Progenitor cell of endocrine pancreas (in vitro differentiated cells): ENCODE measurements at regions not wholly inside any gene's neighbourhood (a gene's known extent, or its start where the extent isn't known, plus 50 kb on each side); places are given as distances from the start of the nearest gene placed in this dataset.

ENCODE experiments used
- DNase-seq: peaks from one replicate; pipeline ENCODE4 v3.0.0; 2021; ENCODE audit warnings: low spot score; ENCODE audit not compliant: unreplicated experiment
- H3K27ac Mint-ChIP-seq: 2 replicates; pipeline ENCODE4 v1.8.0; 2021; ENCODE audit warnings: mild to moderate bottlenecking, moderate library complexity, mixed read lengths
- H3K27me3 Mint-ChIP-seq: 2 replicates; pipeline ENCODE4 v1.8.0; 2021; ENCODE audit warnings: mixed read lengths
- H3K36me3 Mint-ChIP-seq: 2 replicates; pipeline ENCODE4 v1.8.0; 2022; ENCODE audit warnings: mixed read lengths; ENCODE audit not compliant: insufficient read depth
- H3K4me1 Mint-ChIP-seq: 2 replicates; pipeline ENCODE4 v1.8.0; 2021; ENCODE audit warnings: low read depth, mixed read lengths
- H3K4me3 Mint-ChIP-seq: 2 replicates; pipeline ENCODE4 v1.8.0; 2021; ENCODE audit warnings: low read depth, mild to moderate bottlenecking, moderate library complexity, mixed read lengths
- H3K9me3 Mint-ChIP-seq: 2 replicates; pipeline ENCODE4 v1.8.0; 2021; ENCODE audit warnings: low read depth, mixed read lengths
- TF ChIP-seq, protein P1 (sequence below): fragments of 200-600 bp; sonication (generic); IDR thresholded peaks from one replicate; pipeline ENCODE4 v1.5.0; 2021; ENCODE audit warnings: antibody characterized with exemption, mild to moderate bottlenecking; ENCODE audit not compliant: unreplicated experiment

DNA sequence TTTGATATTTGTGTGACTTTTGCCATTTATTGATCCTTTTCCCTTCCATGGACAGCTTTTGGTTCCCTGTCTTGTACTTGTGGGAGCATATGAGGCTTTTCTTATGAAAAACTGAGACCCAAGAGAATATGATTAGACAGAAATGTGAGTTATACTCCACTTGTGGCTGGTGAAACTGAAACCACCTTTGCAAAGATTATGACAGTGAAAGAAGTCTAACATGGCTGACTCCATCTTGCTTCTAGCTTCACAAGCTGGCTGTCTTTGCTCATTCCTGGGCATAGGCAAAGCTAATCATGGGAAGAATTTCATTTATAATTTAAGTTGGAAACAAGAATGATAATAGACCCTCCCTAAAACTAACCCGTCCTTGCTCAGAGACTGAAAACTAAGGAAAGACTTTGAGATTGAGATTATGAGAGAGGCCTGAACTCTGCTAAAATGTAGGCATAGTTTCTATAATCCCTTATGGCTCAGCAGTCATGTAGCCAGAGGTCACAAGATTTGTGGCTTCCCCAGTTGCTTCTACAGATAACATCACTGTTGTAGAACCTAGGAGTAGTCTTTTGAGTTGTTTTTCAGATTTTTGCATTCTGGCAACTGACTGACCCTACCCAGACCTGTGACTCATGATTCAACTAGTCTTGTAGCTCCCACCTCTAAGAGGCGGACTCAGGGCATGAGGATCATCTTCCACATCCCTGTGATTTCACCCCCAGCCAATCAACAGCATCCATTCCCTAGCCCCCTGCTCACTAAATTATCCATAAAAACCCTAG is 50.9 kb upstream of the CD2AP start:
- H3K36me3 Mint-ChIP-seq: no peaks in the 10 kb centered on the region
- H3K27ac Mint-ChIP-seq: no peak overlapping the region
- peaks cover 27% of the 10 kb centered on the region for H3K9me3 Mint-ChIP-seq
- DNase-seq: no peak
- H3K27me3 Mint-ChIP-seq: no peaks in the 10 kb centered on the region
- H3K4me1 Mint-ChIP-seq: peaks cover 10% of the 10 kb centered on the region
- H3K4me3 Mint-ChIP-seq: no peak overlapping the region
- TF ChIP-seq, protein P1, sequence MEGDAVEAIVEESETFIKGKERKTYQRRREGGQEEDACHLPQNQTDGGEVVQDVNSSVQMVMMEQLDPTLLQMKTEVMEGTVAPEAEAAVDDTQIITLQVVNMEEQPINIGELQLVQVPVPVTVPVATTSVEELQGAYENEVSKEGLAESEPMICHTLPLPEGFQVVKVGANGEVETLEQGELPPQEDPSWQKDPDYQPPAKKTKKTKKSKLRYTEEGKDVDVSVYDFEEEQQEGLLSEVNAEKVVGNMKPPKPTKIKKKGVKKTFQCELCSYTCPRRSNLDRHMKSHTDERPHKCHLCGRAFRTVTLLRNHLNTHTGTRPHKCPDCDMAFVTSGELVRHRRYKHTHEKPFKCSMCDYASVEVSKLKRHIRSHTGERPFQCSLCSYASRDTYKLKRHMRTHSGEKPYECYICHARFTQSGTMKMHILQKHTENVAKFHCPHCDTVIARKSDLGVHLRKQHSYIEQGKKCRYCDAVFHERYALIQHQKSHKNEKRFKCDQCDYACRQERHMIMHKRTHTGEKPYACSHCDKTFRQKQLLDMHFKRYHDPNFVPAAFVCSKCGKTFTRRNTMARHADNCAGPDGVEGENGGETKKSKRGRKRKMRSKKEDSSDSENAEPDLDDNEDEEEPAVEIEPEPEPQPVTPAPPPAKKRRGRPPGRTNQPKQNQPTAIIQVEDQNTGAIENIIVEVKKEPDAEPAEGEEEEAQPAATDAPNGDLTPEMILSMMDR: no peak

DNA sequence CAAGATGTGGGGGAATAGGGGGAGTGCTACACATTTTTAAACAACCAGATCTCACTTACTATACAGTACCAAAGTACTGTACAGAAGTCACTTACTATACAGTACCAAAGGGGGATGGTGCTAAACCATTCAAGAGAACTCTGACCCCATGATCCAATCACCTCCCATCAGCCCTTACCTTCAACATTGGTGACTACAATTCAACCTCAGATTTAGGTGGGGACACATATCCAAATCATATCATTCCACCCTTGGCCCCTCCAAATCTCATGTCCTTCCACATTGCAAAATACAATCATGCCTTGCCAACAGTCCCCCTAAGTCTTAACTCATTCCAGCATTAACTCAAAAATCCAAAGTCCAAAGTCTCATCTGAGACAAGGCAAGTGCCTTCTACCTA is 49.9 kb upstream of the CD2AP start:
- TF ChIP-seq, protein P1: no peak
- no peak overlapping the region for H3K4me3 Mint-ChIP-seq
- no peaks in the 10 kb centered on the region for H3K27me3 Mint-ChIP-seq
- H3K36me3 Mint-ChIP-seq: no peaks in the 10 kb centered on the region
- H3K27ac Mint-ChIP-seq: no peak overlapping the region
- peaks cover 5% of the 10 kb centered on the region for H3K4me1 Mint-ChIP-seq
- H3K9me3 Mint-ChIP-seq: peaks cover 24% of the 10 kb centered on the region
- no peak for DNase-seq
